Fibroblast of the aortic adventitia (primary cell): ENCODE measurements at regions not wholly inside any gene's neighbourhood (a gene's known extent, or its start where the extent isn't known, plus 50 kb on each side); places are given as distances from the start of the nearest gene placed in this dataset.
"Not testable (repeated sequence)": the region's sequence is repeated elsewhere in the genome, so short reads cannot be mapped to it uniquely, and the experiment has no call there.

ENCODE experiments used
- DNase-seq: peaks from one replicate; pipeline ENCODE4 v3.0.0-alpha.2; 2010; ENCODE audit warnings: low read depth
- H3K4me3 ChIP-seq: 2 replicates; pipeline ENCODE4 v1.5.1; 2011; ENCODE audit warnings: low read depth, mild to moderate bottlenecking, control low read depth, low read length, moderate library complexity
- CTCF ChIP-seq: IDR thresholded peaks from 2 replicates; pipeline ENCODE4 v1.5.1; 2011; ENCODE audit warnings: mild to moderate bottlenecking, low read length, control low read depth, inconsistent platforms; ENCODE audit not compliant: insufficient read depth

GRCh38 chr6:47180633-47181032 is 129.1 kb downstream of the TNFRSF21 start:
- no peak for TF ChIP-seq CTCF
- H3K4me3 ChIP-seq, result no peak overlapping the region
- DNase-seq, result peak; percentile 26

- no peak for DNase-seq
- no peak for TF ChIP-seq CTCF
These were observed 130.4 kb downstream of the TNFRSF21 start for GRCh38 chr6:47179286-47179685.

GRCh38 chr6:47175656-47176055 is 133.5 kb upstream of the ADGRF1 start:
- no peak for TF ChIP-seq CTCF
- H3K4me3 ChIP-seq, result no peak overlapping the region
- DNase-seq, result peak; percentile 27

More at GRCh38 chr6:47179286-47179685, 130.4 kb downstream of the TNFRSF21 start:
- H3K4me3 ChIP-seq, result no peak overlapping the region

DNA sequence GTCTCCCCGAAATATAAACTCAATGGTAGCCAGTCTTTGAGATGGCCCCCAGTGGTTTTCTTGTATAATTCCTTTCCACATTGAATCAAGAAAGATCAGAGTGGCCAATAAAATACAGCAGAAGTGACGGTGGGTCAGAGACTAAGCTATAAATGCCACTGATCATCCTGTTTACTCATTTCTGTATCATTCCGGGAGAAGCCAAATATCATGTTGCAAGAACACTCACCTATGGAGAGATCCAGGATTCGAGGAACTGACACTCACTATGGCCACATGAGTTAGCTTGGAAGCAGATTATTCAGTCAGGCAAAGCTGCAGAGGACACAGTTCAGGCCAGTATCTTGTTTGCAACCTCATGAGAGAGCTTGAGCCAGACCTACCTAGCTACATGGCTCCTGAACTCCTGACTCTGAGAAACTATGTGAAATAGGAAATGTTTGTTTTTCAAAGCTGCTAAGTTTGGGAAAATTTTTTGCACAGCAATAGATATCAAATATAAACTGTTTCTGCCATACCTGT is 132.4 kb upstream of the ADGRF1 start:
- no peak for DNase-seq
- H3K4me3 ChIP-seq, result no peak overlapping the region

GRCh38 chr6:47174063-47174462 is 131.9 kb upstream of the ADGRF1 start:
- H3K4me3 ChIP-seq, DNase-seq: not testable (repeated sequence)

More for the DNA sequence above, 132.4 kb upstream of the ADGRF1 start:
- TF ChIP-seq CTCF, result no peak

- H3K4me3 ChIP-seq, DNase-seq: not testable (repeated sequence)
These were observed 131.0 kb upstream of the ADGRF1 start for GRCh38 chr6:47173145-47173544.

- no peak for DNase-seq
- no peak overlapping the region for H3K4me3 ChIP-seq
- no peak for TF ChIP-seq CTCF
These were observed 128.4 kb upstream of the ADGRF1 start for GRCh38 chr6:47170617-47170947.

DNA sequence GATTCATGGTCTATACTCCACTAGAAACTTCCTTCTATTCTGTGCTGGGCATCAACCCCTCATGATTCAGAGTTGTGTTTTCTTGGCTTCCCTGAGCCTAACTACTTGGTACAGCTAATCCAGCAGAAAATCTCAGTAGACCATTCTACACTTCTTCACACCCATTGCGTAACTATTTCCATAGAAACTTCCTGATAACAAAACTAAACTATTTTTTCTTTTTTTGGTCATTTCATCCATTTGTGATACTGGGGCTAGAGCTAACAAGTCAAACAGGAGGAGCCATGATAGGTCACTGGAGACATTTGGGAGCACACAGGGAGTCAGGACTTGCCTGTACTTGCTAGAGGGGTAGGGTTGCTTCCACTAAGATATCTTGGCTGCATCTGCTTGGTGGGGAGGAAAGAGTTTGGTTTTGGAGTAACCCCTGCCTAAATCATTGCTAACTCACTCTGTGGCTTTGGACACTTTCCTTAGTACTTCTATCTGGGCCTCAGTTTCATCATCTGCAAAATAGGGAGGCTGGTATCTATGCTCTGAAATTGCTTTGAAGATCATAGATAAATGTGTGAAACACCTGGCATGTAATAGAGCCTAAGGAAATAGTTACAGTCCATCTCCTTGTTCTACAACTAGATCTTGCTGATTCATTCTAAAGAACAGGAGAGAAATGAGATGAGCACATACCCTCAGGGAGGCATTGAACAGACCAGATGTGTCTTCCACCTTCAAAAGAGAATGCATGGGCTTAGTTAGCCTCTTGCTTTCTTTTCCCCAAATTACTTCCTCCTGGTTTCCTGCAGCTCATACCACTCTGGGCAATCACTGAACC is 127.9 kb upstream of the ADGRF1 start:
- TF ChIP-seq CTCF, result no peak
- DNase-seq, result peak; percentile 90
- H3K4me3 ChIP-seq, result no peak overlapping the region
